K562 (cell line): ENCODE measurements at regions not wholly inside any gene's neighbourhood (a gene's known extent, or its start where the extent isn't known, plus 50 kb on each side); places are given as distances from the start of the nearest gene placed in this dataset.

ENCODE experiments used
- ATF7 ChIP-seq: fragments of 450-650 bp; IDR thresholded peaks from 2 replicates; pipeline ENCODE4 v1.7.1; 2014; ENCODE audit warnings: mild to moderate bottlenecking, moderate library complexity
- JUNB ChIP-seq: fragments of 450-650 bp; formaldehyde crosslinking; conservative IDR thresholded peaks from 2 replicates; pipeline ENCODE4 v1.4.0; 2020; ENCODE audit warnings: mild to moderate bottlenecking
- NFE2L1 ChIP-seq: fragments of 450-650 bp; IDR thresholded peaks from 2 replicates; pipeline ENCODE4 v1.6.1; 2016; ENCODE audit warnings: missing genetic modification characterization, low read depth, mild to moderate bottlenecking, missing compliant biosample characterization, moderate library complexity, borderline replicate concordance
- NR4A1 ChIP-seq, 2 experiments: fragments of 250-450 bp in 1 of 2; fragments of 450-650 bp in 1 of 2; sonication (Bioruptor Pico) in 1 of 2; IDR thresholded peaks; 2 replicates each; pipeline versions ENCODE4 v1.4.0 to v1.6.1; 2016 to 2020; ENCODE audit warnings: mild to moderate bottlenecking in 2 of 2, missing compliant biosample characterization in 1 of 2, missing genetic modification characterization in 1 of 2, moderate library complexity in 1 of 2
- SRSF9 ChIP-seq: fragments of 200-400 bp; formaldehyde crosslinking; IDR thresholded peaks from 2 replicates; pipeline ENCODE4 v1.6.1; 2017; ENCODE audit warnings: low read depth, low read length, borderline replicate concordance
- TF ChIP-seq, protein P1 (sequence below): fragments of 450-650 bp; IDR thresholded peaks from 2 replicates; pipeline ENCODE4 v1.6.1; 2016; ENCODE audit warnings: low read depth
- TF ChIP-seq, protein P2 (sequence below): fragments of 250-450 bp; sonication (Bioruptor Pico); IDR thresholded peaks from 2 replicates; pipeline ENCODE4 v1.8.0; 2021; ENCODE audit warnings: moderate library complexity, mild to moderate bottlenecking, inconsistent platforms
- TF ChIP-seq, protein P3 (sequence below): fragments of 250-450 bp; sonication (Bioruptor Pico); IDR thresholded peaks from 2 replicates; pipeline ENCODE4 v1.4.0; 2020; ENCODE audit warnings: mild to moderate bottlenecking
- TF ChIP-seq, protein P4 (sequence below): sonication (generic); formaldehyde crosslinking; IDR thresholded peaks from 2 replicates; pipeline ENCODE4 v1.9.0; 2022; ENCODE audit warnings: mild to moderate bottlenecking, missing genetic modification reagents
- TF ChIP-seq, protein P5 (sequence below): fragments of 450-650 bp; IDR thresholded peaks from 2 replicates; pipeline ENCODE4 v1.6.1; 2017; ENCODE audit warnings: antibody characterized with exemption, mild to moderate bottlenecking

DNA sequence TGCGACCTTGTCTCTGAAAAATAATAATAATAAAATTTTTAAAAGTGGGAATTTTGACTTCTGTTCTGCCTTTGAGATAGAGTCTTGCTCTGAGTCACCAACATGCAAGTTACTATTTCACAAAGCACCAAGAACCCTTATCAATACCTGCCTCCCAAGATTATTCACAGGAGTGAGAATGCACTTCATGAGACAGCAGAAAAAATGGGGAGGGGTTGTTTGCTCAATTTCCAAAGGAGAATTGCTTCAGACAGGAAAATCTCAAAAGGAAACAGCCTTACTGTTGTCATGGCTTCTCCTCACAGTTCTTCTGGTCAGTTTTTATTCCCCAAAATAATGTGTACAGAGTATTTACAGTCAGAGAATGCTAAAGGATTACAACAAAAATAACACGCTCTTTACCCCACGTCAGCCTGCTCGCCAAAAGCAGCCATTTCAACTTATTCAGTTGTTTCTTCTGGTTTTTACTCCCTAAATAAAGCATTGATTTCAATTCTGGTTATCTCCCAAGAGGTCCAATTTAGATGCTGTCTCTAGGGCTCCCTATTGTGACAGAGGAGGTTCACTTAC lies 89.0 kb downstream of the PPCDC start (continued):
- TF ChIP-seq, protein P1, sequence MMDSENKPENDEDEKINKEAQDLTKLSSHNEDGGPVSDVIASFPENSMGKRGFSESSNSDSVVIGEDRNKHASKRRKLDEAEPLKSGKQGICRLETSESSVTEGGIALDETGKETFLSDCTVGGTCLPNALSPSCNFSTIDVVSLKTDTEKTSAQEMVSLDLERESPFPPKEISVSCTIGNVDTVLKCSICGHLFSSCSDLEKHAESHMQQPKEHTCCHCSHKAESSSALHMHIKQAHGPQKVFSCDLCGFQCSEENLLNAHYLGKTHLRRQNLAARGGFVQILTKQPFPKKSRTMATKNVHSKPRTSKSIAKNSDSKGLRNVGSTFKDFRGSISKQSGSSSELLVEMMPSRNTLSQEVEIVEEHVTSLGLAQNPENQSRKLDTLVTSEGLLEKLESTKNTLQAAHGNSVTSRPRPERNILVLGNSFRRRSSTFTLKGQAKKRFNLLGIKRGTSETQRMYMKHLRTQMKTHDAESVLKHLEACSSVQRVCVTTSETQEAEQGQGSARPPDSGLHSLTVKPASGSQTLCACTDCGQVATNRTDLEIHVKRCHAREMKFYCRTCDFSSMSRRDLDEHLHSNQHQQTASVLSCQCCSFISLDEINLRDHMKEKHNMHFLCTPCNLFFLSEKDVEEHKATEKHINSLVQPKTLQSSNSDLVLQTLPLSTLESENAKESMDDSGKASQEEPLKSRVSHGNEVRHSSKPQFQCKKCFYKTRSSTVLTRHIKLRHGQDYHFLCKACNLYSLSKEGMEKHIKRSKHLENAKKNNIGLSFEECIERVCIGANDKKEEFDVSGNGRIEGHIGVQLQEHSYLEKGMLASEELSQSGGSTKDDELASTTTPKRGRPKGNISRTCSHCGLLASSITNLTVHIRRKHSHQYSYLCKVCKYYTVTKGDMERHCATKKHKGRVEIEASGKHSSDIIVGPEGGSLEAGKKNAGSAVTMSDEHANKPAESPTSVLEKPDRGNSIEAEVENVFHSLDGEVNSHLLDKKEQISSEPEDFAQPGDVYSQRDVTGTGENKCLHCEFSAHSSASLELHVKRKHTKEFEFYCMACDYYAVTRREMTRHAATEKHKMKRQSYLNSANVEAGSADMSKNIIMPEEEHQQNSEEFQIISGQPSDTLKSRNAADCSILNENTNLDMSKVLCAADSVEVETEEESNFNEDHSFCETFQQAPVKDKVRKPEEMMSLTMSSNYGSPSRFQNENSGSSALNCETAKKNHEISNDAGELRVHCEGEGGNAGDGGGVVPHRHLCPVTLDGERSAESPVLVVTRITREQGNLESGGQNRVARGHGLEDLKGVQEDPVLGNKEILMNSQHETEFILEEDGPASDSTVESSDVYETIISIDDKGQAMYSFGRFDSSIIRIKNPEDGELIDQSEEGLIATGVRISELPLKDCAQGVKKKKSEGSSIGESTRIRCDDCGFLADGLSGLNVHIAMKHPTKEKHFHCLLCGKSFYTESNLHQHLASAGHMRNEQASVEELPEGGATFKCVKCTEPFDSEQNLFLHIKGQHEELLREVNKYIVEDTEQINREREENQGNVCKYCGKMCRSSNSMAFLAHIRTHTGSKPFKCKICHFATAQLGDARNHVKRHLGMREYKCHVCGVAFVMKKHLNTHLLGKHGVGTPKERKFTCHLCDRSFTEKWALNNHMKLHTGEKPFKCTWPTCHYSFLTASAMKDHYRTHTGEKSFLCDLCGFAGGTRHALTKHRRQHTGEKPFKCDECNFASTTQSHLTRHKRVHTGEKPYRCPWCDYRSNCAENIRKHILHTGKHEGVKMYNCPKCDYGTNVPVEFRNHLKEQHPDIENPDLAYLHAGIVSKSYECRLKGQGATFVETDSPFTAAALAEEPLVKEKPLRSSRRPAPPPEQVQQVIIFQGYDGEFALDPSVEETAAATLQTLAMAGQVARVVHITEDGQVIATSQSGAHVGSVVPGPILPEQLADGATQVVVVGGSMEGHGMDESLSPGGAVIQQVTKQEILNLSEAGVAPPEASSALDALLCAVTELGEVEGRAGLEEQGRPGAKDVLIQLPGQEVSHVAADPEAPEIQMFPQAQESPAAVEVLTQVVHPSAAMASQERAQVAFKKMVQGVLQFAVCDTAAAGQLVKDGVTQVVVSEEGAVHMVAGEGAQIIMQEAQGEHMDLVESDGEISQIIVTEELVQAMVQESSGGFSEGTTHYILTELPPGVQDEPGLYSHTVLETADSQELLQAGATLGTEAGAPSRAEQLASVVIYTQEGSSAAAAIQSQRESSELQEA, result no peak
- TF ChIP-seq JUNB (CRISPR knock-in tag) (no peak), SRSF9 (no peak), NR4A1 (CRISPR knock-in tag; IDR thresholded peaks at IDR 0.05) (no peak), NR4A1 (tag; IDR thresholded peaks at IDR 0.05) (no peak), NFE2L1 (tag) (no peak), ATF7 (no peak)
- TF ChIP-seq, protein P2, sequence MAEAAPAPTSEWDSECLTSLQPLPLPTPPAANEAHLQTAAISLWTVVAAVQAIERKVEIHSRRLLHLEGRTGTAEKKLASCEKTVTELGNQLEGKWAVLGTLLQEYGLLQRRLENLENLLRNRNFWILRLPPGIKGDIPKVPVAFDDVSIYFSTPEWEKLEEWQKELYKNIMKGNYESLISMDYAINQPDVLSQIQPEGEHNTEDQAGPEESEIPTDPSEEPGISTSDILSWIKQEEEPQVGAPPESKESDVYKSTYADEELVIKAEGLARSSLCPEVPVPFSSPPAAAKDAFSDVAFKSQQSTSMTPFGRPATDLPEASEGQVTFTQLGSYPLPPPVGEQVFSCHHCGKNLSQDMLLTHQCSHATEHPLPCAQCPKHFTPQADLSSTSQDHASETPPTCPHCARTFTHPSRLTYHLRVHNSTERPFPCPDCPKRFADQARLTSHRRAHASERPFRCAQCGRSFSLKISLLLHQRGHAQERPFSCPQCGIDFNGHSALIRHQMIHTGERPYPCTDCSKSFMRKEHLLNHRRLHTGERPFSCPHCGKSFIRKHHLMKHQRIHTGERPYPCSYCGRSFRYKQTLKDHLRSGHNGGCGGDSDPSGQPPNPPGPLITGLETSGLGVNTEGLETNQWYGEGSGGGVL, result no peak
- TF ChIP-seq, protein P3, sequence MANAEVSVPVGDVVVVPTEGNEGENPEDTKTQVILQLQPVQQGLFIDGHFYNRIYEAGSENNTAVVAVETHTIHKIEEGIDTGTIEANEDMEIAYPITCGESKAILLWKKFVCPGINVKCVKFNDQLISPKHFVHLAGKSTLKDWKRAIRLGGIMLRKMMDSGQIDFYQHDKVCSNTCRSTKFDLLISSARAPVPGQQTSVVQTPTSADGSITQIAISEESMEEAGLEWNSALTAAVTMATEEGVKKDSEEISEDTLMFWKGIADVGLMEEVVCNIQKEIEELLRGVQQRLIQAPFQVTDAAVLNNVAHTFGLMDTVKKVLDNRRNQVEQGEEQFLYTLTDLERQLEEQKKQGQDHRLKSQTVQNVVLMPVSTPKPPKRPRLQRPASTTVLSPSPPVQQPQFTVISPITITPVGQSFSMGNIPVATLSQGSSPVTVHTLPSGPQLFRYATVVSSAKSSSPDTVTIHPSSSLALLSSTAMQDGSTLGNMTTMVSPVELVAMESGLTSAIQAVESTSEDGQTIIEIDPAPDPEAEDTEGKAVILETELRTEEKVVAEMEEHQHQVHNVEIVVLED (CRISPR knock-in tag), result no peak
- TF ChIP-seq, protein P4, sequence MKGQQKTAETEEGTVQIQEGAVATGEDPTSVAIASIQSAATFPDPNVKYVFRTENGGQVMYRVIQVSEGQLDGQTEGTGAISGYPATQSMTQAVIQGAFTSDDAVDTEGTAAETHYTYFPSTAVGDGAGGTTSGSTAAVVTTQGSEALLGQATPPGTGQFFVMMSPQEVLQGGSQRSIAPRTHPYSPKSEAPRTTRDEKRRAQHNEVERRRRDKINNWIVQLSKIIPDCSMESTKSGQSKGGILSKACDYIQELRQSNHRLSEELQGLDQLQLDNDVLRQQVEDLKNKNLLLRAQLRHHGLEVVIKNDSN (CRISPR knock-in tag), result no peak
- TF ChIP-seq, protein P5, sequence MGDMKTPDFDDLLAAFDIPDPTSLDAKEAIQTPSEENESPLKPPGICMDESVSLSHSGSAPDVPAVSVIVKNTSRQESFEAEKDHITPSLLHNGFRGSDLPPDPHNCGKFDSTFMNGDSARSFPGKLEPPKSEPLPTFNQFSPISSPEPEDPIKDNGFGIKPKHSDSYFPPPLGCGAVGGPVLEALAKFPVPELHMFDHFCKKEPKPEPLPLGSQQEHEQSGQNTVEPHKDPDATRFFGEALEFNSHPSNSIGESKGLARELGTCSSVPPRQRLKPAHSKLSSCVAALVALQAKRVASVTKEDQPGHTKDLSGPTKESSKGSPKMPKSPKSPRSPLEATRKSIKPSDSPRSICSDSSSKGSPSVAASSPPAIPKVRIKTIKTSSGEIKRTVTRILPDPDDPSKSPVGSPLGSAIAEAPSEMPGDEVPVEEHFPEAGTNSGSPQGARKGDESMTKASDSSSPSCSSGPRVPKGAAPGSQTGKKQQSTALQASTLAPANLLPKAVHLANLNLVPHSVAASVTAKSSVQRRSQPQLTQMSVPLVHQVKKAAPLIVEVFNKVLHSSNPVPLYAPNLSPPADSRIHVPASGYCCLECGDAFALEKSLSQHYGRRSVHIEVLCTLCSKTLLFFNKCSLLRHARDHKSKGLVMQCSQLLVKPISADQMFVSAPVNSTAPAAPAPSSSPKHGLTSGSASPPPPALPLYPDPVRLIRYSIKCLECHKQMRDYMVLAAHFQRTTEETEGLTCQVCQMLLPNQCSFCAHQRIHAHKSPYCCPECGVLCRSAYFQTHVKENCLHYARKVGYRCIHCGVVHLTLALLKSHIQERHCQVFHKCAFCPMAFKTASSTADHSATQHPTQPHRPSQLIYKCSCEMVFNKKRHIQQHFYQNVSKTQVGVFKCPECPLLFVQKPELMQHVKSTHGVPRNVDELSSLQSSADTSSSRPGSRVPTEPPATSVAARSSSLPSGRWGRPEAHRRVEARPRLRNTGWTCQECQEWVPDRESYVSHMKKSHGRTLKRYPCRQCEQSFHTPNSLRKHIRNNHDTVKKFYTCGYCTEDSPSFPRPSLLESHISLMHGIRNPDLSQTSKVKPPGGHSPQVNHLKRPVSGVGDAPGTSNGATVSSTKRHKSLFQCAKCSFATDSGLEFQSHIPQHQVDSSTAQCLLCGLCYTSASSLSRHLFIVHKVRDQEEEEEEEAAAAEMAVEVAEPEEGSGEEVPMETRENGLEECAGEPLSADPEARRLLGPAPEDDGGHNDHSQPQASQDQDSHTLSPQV, result 0 out of 2 replicates have a peak, but pooled peaks have one; percentile 60
